ENCODE measurements at regions not wholly inside any gene's neighbourhood (a gene's known extent, or its start where the extent isn't known, plus 50 kb on each side); places are given as distances from the start of the nearest gene placed in this dataset.

- TF ChIP-seq CTCF (conservative IDR thresholded peaks at IDR 0.05; ENCODE audit: low read length), result no peak
- no peak for DNase-seq (ENCODE audit: low read depth)
- no peak overlapping the region for H3K4me3 ChIP-seq (ENCODE audit: low read length)
These were observed 129.9 kb upstream of the GRIN2B start for GRCh38 chr12:14111230-14111865.

GRCh38 chr12:14113031-14113430 lies 131.6 kb upstream of the GRIN2B start:
- H3K4me3 ChIP-seq (ENCODE audit: low read length), result no peak overlapping the region
- no peak for TF ChIP-seq CTCF (conservative IDR thresholded peaks at IDR 0.05; ENCODE audit: low read length)
- no peak for DNase-seq (ENCODE audit: low read depth)

GRCh38 chr12:14126692-14127091 lies 145.3 kb upstream of the GRIN2B start:
- no peak for DNase-seq (ENCODE audit: low read depth)
- TF ChIP-seq CTCF (conservative IDR thresholded peaks at IDR 0.05; ENCODE audit: low read length), result no peak
- no peak overlapping the region for H3K4me3 ChIP-seq (ENCODE audit: low read length)

GRCh38 chr12:14129611-14130195 lies 148.3 kb upstream of the GRIN2B start:
- DNase-seq (ENCODE audit: low read depth), result no peak
- TF ChIP-seq CTCF (conservative IDR thresholded peaks at IDR 0.05; ENCODE audit: low read length), result no peak
- no peak overlapping the region for H3K4me3 ChIP-seq (ENCODE audit: low read length)

- no peak overlapping the region for H3K4me3 ChIP-seq (ENCODE audit: low read length)
- no peak for TF ChIP-seq CTCF (conservative IDR thresholded peaks at IDR 0.05; ENCODE audit: low read length)
- DNase-seq (ENCODE audit: low read depth), result no peak
These were observed 154.6 kb upstream of the GRIN2B start for GRCh38 chr12:14135996-14136395.

GRCh38 chr12:14138495-14138894 lies 157.1 kb upstream of the GRIN2B start:
- DNase-seq (ENCODE audit: low read depth), result no peak
- no peak for TF ChIP-seq CTCF (conservative IDR thresholded peaks at IDR 0.05; ENCODE audit: low read length)
- no peak overlapping the region for H3K4me3 ChIP-seq (ENCODE audit: low read length)
